Stimulated activated effector memory CD8-positive, alpha-beta T cell treated with anti-CD3 and anti-CD28 coated beads, Interleukin-12 subunit alpha, Interleukin-12 subunit beta, amount 100 ng/mL, for 72 hours (primary cell): ENCODE measurements at regions not wholly inside any gene's neighbourhood (a gene's known extent, or its start where the extent isn't known, plus 50 kb on each side); places are given as distances from the start of the nearest gene placed in this dataset.
"Not testable (repeated sequence)": the region's sequence is repeated elsewhere in the genome, so short reads cannot be mapped to it uniquely, and the experiment has no call there.

ENCODE experiments used
- ATAC-seq: fragments of 150-1000 bp; cut with Tn5 transposase; 2 replicates; pipeline ENCODE4 v1.10.0; 2021
- DNase-seq, 2 donors: peaks; one replicate each; pipeline ENCODE4 v3.0.0; 2021 to 2022; ENCODE audit warnings: low spot score in 2 of 2
- H3K27ac Mint-ChIP-seq: one replicate; pipeline ENCODE4 v1.8.0; 2022; ENCODE audit warnings: mild to moderate bottlenecking, mixed read lengths
- H3K36me3 Mint-ChIP-seq: one replicate; pipeline ENCODE4 v1.8.0; 2022; ENCODE audit warnings: mild to moderate bottlenecking, mixed read lengths
- H3K4me1 Mint-ChIP-seq: one replicate; pipeline ENCODE4 v1.8.0; 2022; ENCODE audit warnings: mixed read lengths
- H3K4me3 Mint-ChIP-seq: one replicate; pipeline ENCODE4 v1.8.0; 2022; ENCODE audit warnings: mild to moderate bottlenecking, mixed read lengths
- H3K9me3 Mint-ChIP-seq: one replicate; pipeline ENCODE4 v1.8.0; 2022; ENCODE audit warnings: mixed read lengths

- no peak for DNase-seq
- Mint-ChIP-seq H3K9me3 (peaks cover 5% of the 10 kb centered on the region), H3K4me3 (no peak overlapping the region), H3K36me3 (no peaks in the 10 kb centered on the region), H3K27ac (no peak overlapping the region), H3K4me1 (no peaks in the 10 kb centered on the region)
- ATAC-seq, result no peak
These were observed 401.4 kb downstream of the PSAT1 start for GRCh38 chr9:78698371-78698770.

DNA sequence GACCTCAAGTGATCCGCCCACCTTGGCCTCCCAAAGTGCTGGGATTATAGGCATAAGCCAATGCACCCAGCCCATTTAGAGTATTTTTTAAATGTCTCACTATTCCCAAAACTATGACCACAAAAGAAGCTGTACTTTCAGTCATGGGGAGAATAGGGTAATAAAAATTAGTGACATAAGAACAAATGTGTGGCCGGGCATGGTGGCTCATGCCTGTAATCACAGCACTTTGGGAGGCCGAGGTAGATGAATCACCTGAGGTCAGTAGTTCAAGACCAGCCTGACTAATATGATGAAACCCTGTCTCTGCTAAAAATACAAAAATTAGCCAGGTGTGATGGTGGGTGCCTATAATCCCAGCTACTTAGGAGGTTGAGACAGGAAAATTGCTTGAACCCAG is 402.3 kb downstream of the PSAT1 start:
- not testable (repeated sequence) for DNase-seq, H3K9me3 Mint-ChIP-seq, H3K4me1 Mint-ChIP-seq, H3K27ac Mint-ChIP-seq, H3K4me3 Mint-ChIP-seq, ATAC-seq, H3K36me3 Mint-ChIP-seq

- not testable (repeated sequence) for ATAC-seq, H3K27ac Mint-ChIP-seq, H3K4me1 Mint-ChIP-seq, H3K9me3 Mint-ChIP-seq, DNase-seq, H3K36me3 Mint-ChIP-seq, H3K4me3 Mint-ChIP-seq
These were observed 407.2 kb downstream of the PSAT1 start for GRCh38 chr9:78704153-78704552.

DNA sequence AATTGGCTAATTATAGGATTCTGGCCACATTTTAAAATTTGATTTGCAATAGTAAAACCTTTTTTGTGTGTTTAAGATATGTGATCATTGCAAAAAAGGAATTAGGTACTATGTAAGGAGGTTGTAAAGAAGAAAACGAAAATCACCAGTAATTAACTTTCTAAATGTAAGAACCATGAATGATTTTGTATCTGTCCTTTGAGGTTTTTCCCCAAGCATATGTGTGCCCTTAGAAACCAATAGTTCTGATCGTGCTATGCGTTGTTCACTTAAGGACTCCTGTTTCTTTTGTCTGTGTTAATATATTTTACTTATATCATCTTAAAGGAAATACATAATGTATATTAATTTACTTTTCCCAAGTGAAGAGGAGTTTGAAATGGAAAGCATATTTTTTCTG is 410.2 kb downstream of the PSAT1 start:
- Mint-ChIP-seq H3K27ac (no peak overlapping the region), H3K4me3 (no peak overlapping the region), H3K4me1 (no peaks in the 10 kb centered on the region), H3K36me3 (no peaks in the 10 kb centered on the region), H3K9me3 (peaks cover 6% of the 10 kb centered on the region)
- DNase-seq (no peak), ATAC-seq (no peak)

DNA sequence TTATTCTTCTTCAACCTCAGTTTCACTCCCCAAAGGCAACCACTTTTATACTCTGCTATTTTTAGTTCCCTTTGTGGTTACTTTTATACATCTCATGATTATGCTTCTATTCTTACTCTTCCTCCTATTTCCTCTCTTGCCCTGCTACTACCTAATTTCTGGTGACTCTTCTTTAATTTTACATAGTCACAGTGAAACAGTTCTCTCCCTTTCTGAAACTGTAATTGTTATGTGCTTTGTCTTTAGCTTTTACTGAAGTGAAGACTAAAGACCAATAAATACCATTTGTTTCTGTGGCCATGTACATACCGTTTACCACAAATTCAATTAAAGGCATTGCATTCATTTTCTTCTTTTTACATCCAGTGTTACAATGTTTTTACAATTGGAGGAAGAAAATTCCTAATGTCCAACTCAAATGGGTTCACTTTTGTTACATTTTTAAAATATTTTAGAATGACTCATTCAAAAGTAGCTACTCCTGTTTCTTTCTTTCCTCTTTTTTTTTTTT is 410.6 kb downstream of the PSAT1 start:
- Mint-ChIP-seq H3K36me3 (no peaks in the 10 kb centered on the region), H3K9me3 (peaks cover 5% of the 10 kb centered on the region), H3K4me3 (no peak overlapping the region), H3K4me1 (no peaks in the 10 kb centered on the region), H3K27ac (no peak overlapping the region)
- ATAC-seq (no peak), DNase-seq (no peak)

DNA sequence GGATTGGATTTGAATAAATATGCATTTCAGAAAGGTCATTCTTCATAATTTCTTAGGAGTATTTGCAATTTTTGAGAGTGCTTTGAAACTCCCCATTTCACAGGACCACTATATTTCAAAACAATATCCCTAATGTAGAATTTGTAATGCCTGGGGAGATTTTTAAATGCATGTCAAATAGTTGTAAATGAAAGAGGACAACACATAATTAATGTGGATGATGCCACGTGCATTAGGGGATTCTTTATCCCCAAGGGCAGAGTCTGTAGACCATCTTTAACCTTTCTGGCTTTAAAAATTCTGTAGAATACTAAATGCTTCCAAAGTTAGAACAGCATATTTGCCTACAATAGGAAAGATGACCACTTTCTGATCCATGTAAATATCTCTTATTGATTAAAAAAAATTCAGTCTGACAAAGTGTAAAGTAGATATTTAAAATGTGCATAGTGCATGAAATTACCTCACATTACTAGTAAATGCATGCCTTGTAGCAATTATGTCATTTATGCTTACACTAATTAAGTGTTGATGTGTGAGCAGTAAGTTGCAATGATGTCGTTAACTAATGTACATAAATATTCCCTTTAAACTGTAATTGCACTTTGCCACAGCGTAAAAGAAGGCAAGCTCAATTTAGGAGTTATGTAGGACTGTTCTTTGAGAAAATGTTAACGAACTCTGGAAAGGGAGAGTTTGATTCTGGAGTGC is 416.1 kb downstream of the PSAT1 start:
- no peak overlapping the region for H3K4me3 Mint-ChIP-seq
- H3K4me1 Mint-ChIP-seq, result no peaks in the 10 kb centered on the region
- no peak overlapping the region for H3K27ac Mint-ChIP-seq
- H3K36me3 Mint-ChIP-seq, result no peaks in the 10 kb centered on the region
- ATAC-seq (no peak), DNase-seq (no peak)
- no peaks in the 10 kb centered on the region for H3K9me3 Mint-ChIP-seq

- no peak overlapping the region for H3K27ac Mint-ChIP-seq
- ATAC-seq (no peak), DNase-seq (no peak)
- H3K4me1 Mint-ChIP-seq, result no peaks in the 10 kb centered on the region
- peaks cover 3% of the 10 kb centered on the region for H3K9me3 Mint-ChIP-seq
- no peaks in the 10 kb centered on the region for H3K36me3 Mint-ChIP-seq
- H3K4me3 Mint-ChIP-seq, result no peak overlapping the region
These were observed 416.9 kb downstream of the PSAT1 start for GRCh38 chr9:78713614-78714405.

DNA sequence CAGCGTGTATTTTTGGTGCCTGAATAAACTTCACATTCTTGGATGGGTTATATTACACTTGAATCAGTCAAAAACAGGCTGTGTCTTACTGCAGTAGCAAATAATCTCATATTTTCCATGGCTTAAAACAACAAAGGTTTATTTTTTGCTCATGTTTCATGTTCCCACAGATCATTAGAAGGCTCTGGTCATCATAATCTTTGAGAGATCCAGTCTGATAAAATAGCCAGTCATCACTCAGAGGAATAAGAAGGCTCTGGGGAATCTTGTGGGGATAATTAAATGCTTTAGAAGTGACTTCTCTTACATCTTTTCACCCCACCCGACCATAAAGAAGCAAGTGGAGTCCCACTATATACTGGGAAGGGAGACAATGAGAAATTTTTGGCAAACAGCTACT is 417.7 kb downstream of the PSAT1 start:
- ATAC-seq (no peak), DNase-seq (no peak)
- Mint-ChIP-seq H3K9me3 (peaks cover 3% of the 10 kb centered on the region), H3K27ac (no peak overlapping the region), H3K4me3 (no peak overlapping the region), H3K4me1 (no peaks in the 10 kb centered on the region), H3K36me3 (no peaks in the 10 kb centered on the region)

DNA sequence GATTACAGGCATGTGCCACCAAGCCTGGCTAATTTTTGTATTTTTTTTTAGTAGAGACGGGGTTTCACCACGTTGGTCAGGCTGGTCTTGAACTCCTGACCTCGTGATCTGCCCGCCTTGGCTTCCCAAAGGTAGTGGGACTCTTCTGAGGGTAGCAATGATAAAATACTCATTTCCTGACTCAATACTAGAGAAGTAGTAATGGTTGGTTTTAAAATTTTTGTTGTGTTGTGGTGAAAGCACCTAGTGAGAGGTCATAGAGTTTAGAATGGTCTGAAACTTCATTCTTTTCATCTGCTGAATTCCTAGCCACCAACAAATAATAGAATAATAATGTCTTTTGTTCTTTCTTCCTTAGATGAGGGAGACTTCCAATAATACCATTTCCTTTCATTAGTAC is 422.1 kb downstream of the PSAT1 start:
- not testable (repeated sequence) for ATAC-seq, H3K4me1 Mint-ChIP-seq, DNase-seq, H3K36me3 Mint-ChIP-seq, H3K4me3 Mint-ChIP-seq, H3K9me3 Mint-ChIP-seq, H3K27ac Mint-ChIP-seq

DNA sequence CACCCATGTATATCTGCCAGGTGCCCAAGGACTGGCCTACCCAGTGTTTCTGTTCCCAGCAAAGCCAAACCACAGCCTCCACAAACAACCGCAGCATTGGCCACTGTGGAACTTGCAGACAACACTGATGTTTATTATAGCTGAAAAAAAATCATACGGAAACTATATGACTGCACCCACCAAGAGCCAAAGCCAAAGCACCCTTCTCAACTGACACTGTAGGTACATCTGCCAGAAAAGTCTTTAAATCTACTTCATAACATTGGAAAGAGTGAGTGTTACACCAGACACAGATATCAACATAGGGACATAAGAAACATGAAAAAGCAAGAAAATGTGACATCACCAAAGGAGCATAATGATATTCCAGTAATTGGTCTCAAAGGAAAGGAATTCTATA is 428.0 kb downstream of the PSAT1 start:
- H3K4me1 Mint-ChIP-seq, result no peaks in the 10 kb centered on the region
- peaks cover 13% of the 10 kb centered on the region for H3K9me3 Mint-ChIP-seq
- H3K36me3 Mint-ChIP-seq, result no peaks in the 10 kb centered on the region
- H3K27ac Mint-ChIP-seq, result no peak overlapping the region
- DNase-seq, result no peak
- no peak for ATAC-seq
- no peak overlapping the region for H3K4me3 Mint-ChIP-seq

GRCh38 chr9:78725503-78725902 is 428.6 kb downstream of the PSAT1 start:
- H3K4me3 Mint-ChIP-seq, result no peak overlapping the region
- H3K4me1 Mint-ChIP-seq, result no peaks in the 10 kb centered on the region
- H3K36me3 Mint-ChIP-seq, result no peaks in the 10 kb centered on the region
- DNase-seq (no peak), ATAC-seq (no peak)
- H3K9me3 Mint-ChIP-seq, result peaks cover 13% of the 10 kb centered on the region
- no peak overlapping the region for H3K27ac Mint-ChIP-seq

DNA sequence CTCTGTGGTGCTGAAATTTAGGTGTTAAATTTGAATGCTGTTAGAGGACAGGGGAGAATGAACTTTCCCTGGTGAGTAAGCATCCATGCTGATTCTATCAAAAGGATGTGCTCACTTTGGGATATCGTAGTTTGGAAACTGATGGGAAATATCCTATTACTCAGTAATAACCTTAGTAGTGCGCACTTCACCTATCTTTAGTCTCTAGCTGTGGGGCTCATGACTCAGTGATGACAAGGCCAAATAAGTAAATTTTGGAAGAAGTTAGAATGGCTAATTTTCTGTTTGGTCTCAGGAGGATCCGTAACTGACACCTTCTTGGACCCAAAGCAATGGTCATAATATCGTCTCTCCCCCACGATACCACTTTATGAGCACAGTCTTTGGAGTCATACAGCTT is 448.4 kb downstream of the PSAT1 start:
- DNase-seq, result no peak
- peaks cover 5% of the 10 kb centered on the region for H3K9me3 Mint-ChIP-seq
- no peak overlapping the region for H3K4me3 Mint-ChIP-seq
- ATAC-seq, result no peak
- no peaks in the 10 kb centered on the region for H3K4me1 Mint-ChIP-seq
- no peaks in the 10 kb centered on the region for H3K36me3 Mint-ChIP-seq
- H3K27ac Mint-ChIP-seq, result no peak overlapping the region

DNA sequence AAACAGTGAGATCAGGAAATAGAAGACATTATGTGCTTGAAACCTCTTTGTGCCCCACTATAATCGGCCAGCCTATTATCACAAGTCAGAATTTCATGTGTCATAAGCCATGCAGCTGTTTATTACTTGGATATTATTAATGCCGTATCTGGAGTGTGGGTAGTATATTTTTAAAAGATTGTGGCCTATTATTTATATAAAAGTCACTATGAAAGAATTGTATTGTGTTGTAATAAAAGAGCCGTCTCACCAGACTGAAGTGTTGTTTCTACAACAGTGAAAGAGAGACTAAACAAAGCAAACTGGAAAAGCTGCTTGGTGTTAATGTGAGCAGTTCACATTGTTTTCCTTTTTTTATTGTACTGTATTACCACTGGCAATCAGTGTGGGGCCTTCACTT is 449.1 kb downstream of the PSAT1 start:
- DNase-seq (no peak), ATAC-seq (no peak)
- H3K9me3 Mint-ChIP-seq, result peaks cover 10% of the 10 kb centered on the region
- H3K4me1 Mint-ChIP-seq, result no peaks in the 10 kb centered on the region
- H3K4me3 Mint-ChIP-seq, result no peak overlapping the region
- H3K36me3 Mint-ChIP-seq, result no peaks in the 10 kb centered on the region
- H3K27ac Mint-ChIP-seq, result no peak overlapping the region

DNA sequence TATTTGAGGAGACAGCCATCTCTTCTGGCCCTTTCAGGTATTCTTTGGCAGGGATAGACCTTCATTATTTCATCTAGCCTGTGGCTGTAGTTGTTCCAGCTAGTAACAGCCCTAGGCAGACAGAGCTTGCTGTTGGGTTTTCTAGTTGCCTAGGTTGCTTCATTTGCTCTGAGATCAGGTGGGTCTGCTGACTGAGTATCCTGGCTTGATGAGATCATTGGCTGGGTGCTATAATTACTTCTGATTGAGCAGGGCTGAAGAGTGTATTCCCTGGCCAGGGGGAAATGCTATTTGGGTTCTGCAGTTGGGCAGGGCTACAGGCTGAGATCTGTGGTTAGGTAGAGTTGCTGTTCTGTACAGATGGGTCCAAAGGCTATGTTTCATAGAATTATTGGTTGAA is 456.1 kb downstream of the PSAT1 start:
- no peak for ATAC-seq
- peaks cover 20% of the 10 kb centered on the region for H3K9me3 Mint-ChIP-seq
- DNase-seq, result no peak
- H3K36me3 Mint-ChIP-seq, result no peaks in the 10 kb centered on the region
- no peak overlapping the region for H3K27ac Mint-ChIP-seq
- no peak overlapping the region for H3K4me3 Mint-ChIP-seq
- no peaks in the 10 kb centered on the region for H3K4me1 Mint-ChIP-seq

GRCh38 chr9:78756813-78757510 is 460.0 kb downstream of the PSAT1 start:
- no peak for ATAC-seq
- H3K9me3 Mint-ChIP-seq, result peaks cover 11% of the 10 kb centered on the region
- H3K36me3 Mint-ChIP-seq, result no peaks in the 10 kb centered on the region
- no peak overlapping the region for H3K4me3 Mint-ChIP-seq
- H3K27ac Mint-ChIP-seq, result no peak overlapping the region
- DNase-seq, result no peak
- H3K4me1 Mint-ChIP-seq, result no peaks in the 10 kb centered on the region

- Mint-ChIP-seq H3K27ac (no peak overlapping the region), H3K36me3 (no peaks in the 10 kb centered on the region), H3K4me1 (no peaks in the 10 kb centered on the region), H3K9me3 (peaks cover 6% of the 10 kb centered on the region), H3K4me3 (no peak overlapping the region)
- no peak for ATAC-seq
- no peak for DNase-seq
These were observed 466.5 kb downstream of the PSAT1 start for GRCh38 chr9:78763424-78763823.
